Kidney epithelial cell (primary cell): ENCODE measurements at regions not wholly inside any gene's neighbourhood (a gene's known extent, or its start where the extent isn't known, plus 50 kb on each side); places are given as distances from the start of the nearest gene placed in this dataset.

ENCODE experiments used
- DNase-seq: peaks from one replicate; pipeline ENCODE4 v3.0.0-alpha.2; 2010; ENCODE audit warnings: low read depth
- H3K27me3 ChIP-seq: 2 replicates; pipeline ENCODE4 v1.6.0; 2011; ENCODE audit warnings: low read length; ENCODE audit not compliant: control insufficient read depth, insufficient read depth
- H3K36me3 ChIP-seq: 2 replicates; pipeline ENCODE4 v1.5.1; 2011; ENCODE audit warnings: low read length; ENCODE audit not compliant: control insufficient read depth, insufficient read depth
- H3K4me3 ChIP-seq: 2 replicates; pipeline ENCODE4 v1.5.1; 2011; ENCODE audit warnings: low read depth, mild to moderate bottlenecking, control low read depth, low read length
- CTCF ChIP-seq: IDR thresholded peaks from 2 replicates; pipeline ENCODE4 v1.5.1; 2011; ENCODE audit warnings: mild to moderate bottlenecking, moderate library complexity, low read length, control low read depth, inconsistent platforms; ENCODE audit not compliant: insufficient read depth, poor library complexity, severe bottlenecking

- DNase-seq, result no peak
- Histone ChIP-seq H3K36me3 (no peaks in the 10 kb centered on the region), H3K27me3 (no peaks in the 10 kb centered on the region), H3K4me3 (no peak overlapping the region)
- TF ChIP-seq CTCF, result no peak
These were observed 257.2 kb downstream of the NPHP4 start for GRCh38 chr1:5734996-5735395.

GRCh38 chr1:5734414-5734813 is 257.8 kb downstream of the NPHP4 start:
- TF ChIP-seq CTCF, result no peak
- DNase-seq, result no peak
- no peaks in the 10 kb centered on the region for H3K27me3 ChIP-seq
- H3K4me3 ChIP-seq, result no peak overlapping the region
- H3K36me3 ChIP-seq, result no peaks in the 10 kb centered on the region

GRCh38 chr1:5733596-5733995 is 258.6 kb downstream of the NPHP4 start:
- no peaks in the 10 kb centered on the region for H3K27me3 ChIP-seq
- DNase-seq, result no peak
- no peak for TF ChIP-seq CTCF
- H3K36me3 ChIP-seq, result no peaks in the 10 kb centered on the region
- no peak overlapping the region for H3K4me3 ChIP-seq

GRCh38 chr1:5731110-5731423 is 261.2 kb downstream of the NPHP4 start:
- no peak overlapping the region for H3K4me3 ChIP-seq
- no peaks in the 10 kb centered on the region for H3K36me3 ChIP-seq
- H3K27me3 ChIP-seq, result no peaks in the 10 kb centered on the region
- no peak for DNase-seq
- no peak for TF ChIP-seq CTCF

- H3K4me3 ChIP-seq, result no peak overlapping the region
- no peak for DNase-seq
- H3K27me3 ChIP-seq, result no peaks in the 10 kb centered on the region
- TF ChIP-seq CTCF, result no peak
- H3K36me3 ChIP-seq, result no peaks in the 10 kb centered on the region
These were observed 261.7 kb downstream of the NPHP4 start for GRCh38 chr1:5730272-5731109.

- TF ChIP-seq CTCF, result no peak
- Histone ChIP-seq H3K36me3 (no peaks in the 10 kb centered on the region), H3K4me3 (no peak overlapping the region), H3K27me3 (no peaks in the 10 kb centered on the region)
- no peak for DNase-seq
These were observed 262.5 kb downstream of the NPHP4 start for GRCh38 chr1:5729636-5730145.
